Loucy (cell line): ENCODE measurements at regions not wholly inside any gene's neighbourhood (a gene's known extent, or its start where the extent isn't known, plus 50 kb on each side); places are given as distances from the start of the nearest gene placed in this dataset.
A peak's percentile ranks its signal among the peaks of the same experiment; 100 is the strongest.

Experiments used
- H2AFZ ChIP-seq: fragments of 200-600 bp; sonication (generic); 2 replicates; pipeline ENCODE4 v1.6.0; 2016; ENCODE audit warnings: antibody characterized with exemption, mild to moderate bottlenecking, low read length, moderate library complexity
- H3F3A ChIP-seq: fragments of 200-600 bp; 2 replicates; pipeline ENCODE4 v1.6.0; 2016; ENCODE audit warnings: antibody characterized with exemption, low read depth, mild to moderate bottlenecking
- H3K27me3 ChIP-seq: fragments of 200-600 bp; sonication (generic); 2 replicates; pipeline ENCODE4 v1.6.1; 2014; ENCODE audit warnings: low read length, mild to moderate bottlenecking; ENCODE audit not compliant: insufficient read depth, poor library complexity, severe bottlenecking
- H3K36me3 ChIP-seq: fragments of 200-600 bp; sonication (generic); 2 replicates; pipeline ENCODE4 v1.6.1; 2016; ENCODE audit warnings: low read length; ENCODE audit not compliant: insufficient read depth
- H3K4me1 ChIP-seq: fragments of 200-600 bp; sonication (generic); 2 replicates; pipeline ENCODE4 v1.5.1; 2014; ENCODE audit warnings: low read length, mild to moderate bottlenecking; ENCODE audit not compliant: insufficient read depth, poor library complexity, severe bottlenecking
- H3K4me2 ChIP-seq: fragments of 200-600 bp; sonication (generic); 2 replicates; pipeline ENCODE4 v1.6.0; 2014; ENCODE audit warnings: antibody characterized with exemption, low read length, low read depth, mild to moderate bottlenecking; ENCODE audit not compliant: poor library complexity, severe bottlenecking
- H3K4me3 ChIP-seq: fragments of 200-600 bp; sonication (generic); 2 replicates; pipeline ENCODE4 v1.5.1; 2014; ENCODE audit warnings: low read length, mild to moderate bottlenecking, mixed read lengths; ENCODE audit not compliant: poor library complexity, severe bottlenecking
- H3K79me2 ChIP-seq: fragments of 200-600 bp; sonication (generic); 2 replicates; pipeline ENCODE4 v1.6.1; 2014; ENCODE audit warnings: low read length; ENCODE audit not compliant: insufficient read depth
- H3K9ac ChIP-seq: fragments of 200-600 bp; sonication (generic); 2 replicates; pipeline ENCODE4 v1.6.0; 2014; ENCODE audit warnings: mild to moderate bottlenecking, low read depth, low read length, moderate library complexity; ENCODE audit not compliant: poor library complexity, severe bottlenecking
- H3K9me2 ChIP-seq: fragments of 200-600 bp; sonication (generic); replicated peaks from 2 replicates; pipeline ENCODE4 v1.6.1; 2016; ENCODE audit warnings: low read depth, low read length, mixed read lengths
- H3K9me3 ChIP-seq: fragments of 200-600 bp; sonication (generic); 2 replicates; pipeline ENCODE4 v1.6.1; 2014; ENCODE audit warnings: mild to moderate bottlenecking, antibody characterized with exemption, low read length, low read depth; ENCODE audit not compliant: insufficient read depth
- H4K20me1 ChIP-seq: fragments of 200-600 bp; sonication (generic); 2 replicates; pipeline ENCODE4 v1.6.0; 2014; ENCODE audit warnings: antibody characterized with exemption, low read length, mild to moderate bottlenecking; ENCODE audit not compliant: insufficient read depth, poor library complexity, severe bottlenecking
- CTCF ChIP-seq: fragments of 200-600 bp; sonication (generic); conservative IDR thresholded peaks from 2 replicates; pipeline ENCODE4 v1.5.1; 2014; ENCODE audit warnings: mild to moderate bottlenecking, antibody characterized with exemption, low read length
- EZH2phosphoT487 ChIP-seq: fragments of 200-600 bp; IDR thresholded peaks from 2 replicates; pipeline ENCODE4 v1.6.1; 2018; ENCODE audit warnings: antibody characterized with exemption, mild to moderate bottlenecking, moderate library complexity, borderline replicate concordance

- Histone ChIP-seq H3K4me3 (no peak overlapping the region), H3K27me3 (no peaks in the 10 kb centered on the region), H4K20me1 (no peaks in the 10 kb centered on the region), H2AFZ (no peak overlapping the region), H3K36me3 (no peaks in the 10 kb centered on the region; the same call in 1 of the 2 replicates), H3F3A (0 out of 2 replicates have a peak, but pooled peaks cover under 1% of the 10 kb centered on the region), H3K79me2 (no peaks in the 10 kb centered on the region), H3K4me1 (peaks cover 10% of the 10 kb centered on the region), H3K9ac (no peak overlapping the region), H3K9me2 (no peaks in the 10 kb centered on the region), H3K9me3 (0 out of 2 replicates have a peak, but pooled peaks cover 4% of the 10 kb centered on the region), H3K4me2 (no peak overlapping the region)
- TF ChIP-seq EZH2phosphoT487, result no peak
- no peak for TF ChIP-seq CTCF
Measured at GRCh38 chr2:181389524-181389923, 67.7 kb upstream of the ITGA4 start.

GRCh38 chr2:181393472-181393871 is 63.7 kb upstream of the ITGA4 start:
- H2AFZ ChIP-seq, result no peak overlapping the region

GRCh38 chr2:181394741-181395437 is 62.3 kb upstream of the ITGA4 start:
- TF ChIP-seq CTCF (no peak), EZH2phosphoT487 (no peak)

More at GRCh38 chr2:181393472-181393871, 63.7 kb upstream of the ITGA4 start:
- Histone ChIP-seq H3K27me3 (no peaks in the 10 kb centered on the region), H3F3A (peaks cover 5% of the 10 kb centered on the region; the same call in 1 of the 2 replicates), H3K4me2 (peak overlapping the region; percentile 58), H3K9me2 (no peaks in the 10 kb centered on the region), H3K9me3 (no peaks in the 10 kb centered on the region), H3K4me1 (peaks cover 50% of the 10 kb centered on the region), H3K36me3 (no peaks in the 10 kb centered on the region), H3K9ac (peak overlapping the region; percentile 45), H3K4me3 (peak overlapping the region; percentile 63), H3K79me2 (no peaks in the 10 kb centered on the region), H4K20me1 (no peaks in the 10 kb centered on the region)
- no peak for TF ChIP-seq CTCF
- no peak for TF ChIP-seq EZH2phosphoT487

More at GRCh38 chr2:181394741-181395437, 62.3 kb upstream of the ITGA4 start:
- Histone ChIP-seq H3K9me3 (no peaks in the 10 kb centered on the region), H3K27me3 (no peaks in the 10 kb centered on the region), H3K36me3 (no peaks in the 10 kb centered on the region), H2AFZ (peak overlapping the region; percentile 6; the same call in 1 of the 2 replicates), H3K4me1 (peaks cover 63% of the 10 kb centered on the region), H4K20me1 (no peaks in the 10 kb centered on the region), H3K79me2 (no peaks in the 10 kb centered on the region), H3K4me2 (peak overlapping the region; percentile 58), H3K9ac (peak overlapping the region; percentile 53), H3K9me2 (no peaks in the 10 kb centered on the region), H3K4me3 (peak overlapping the region; percentile 63), H3F3A (peaks cover 5% of the 10 kb centered on the region; the same call in 1 of the 2 replicates)
